Stimulated activated naive CD8-positive, alpha-beta T cell treated with anti-CD3 and anti-CD28 coated beads, Interleukin-15, Interleukin-2, amounts not matched to agents 100 ng/mL and 50 ng/mL, for 24 hours (primary cell): ENCODE measurements at regions not wholly inside any gene's neighbourhood (a gene's known extent, or its start where the extent isn't known, plus 50 kb on each side); places are given as distances from the start of the nearest gene placed in this dataset.

Source experiments
- H3K27ac Mint-ChIP-seq: one replicate; pipeline ENCODE4 v1.8.0; 2021; ENCODE audit warnings: mild to moderate bottlenecking, mixed read lengths
- H3K27me3 Mint-ChIP-seq: one replicate; pipeline ENCODE4 v1.8.0; 2021; ENCODE audit warnings: mixed read lengths
- H3K36me3 Mint-ChIP-seq: one replicate; pipeline ENCODE4 v1.8.0; 2021; ENCODE audit warnings: low read depth, mixed read lengths
- H3K4me1 Mint-ChIP-seq: one replicate; pipeline ENCODE4 v1.8.0; 2021; ENCODE audit warnings: low read depth, mixed read lengths
- H3K4me3 Mint-ChIP-seq: one replicate; pipeline ENCODE4 v1.8.0; 2021; ENCODE audit warnings: mild to moderate bottlenecking, mixed read lengths
- H3K9me3 Mint-ChIP-seq: one replicate; pipeline ENCODE4 v1.8.0; 2021; ENCODE audit warnings: mixed read lengths

- Mint-ChIP-seq H3K9me3 (no peaks in the 10 kb centered on the region), H3K36me3 (no peaks in the 10 kb centered on the region), H3K27ac (no peak overlapping the region), H3K4me3 (no peak overlapping the region), H3K4me1 (no peaks in the 10 kb centered on the region), H3K27me3 (no peaks in the 10 kb centered on the region)
These were observed 318.3 kb upstream of the SALL3 start for GRCh38 chr18:78661316-78661715.

DNA sequence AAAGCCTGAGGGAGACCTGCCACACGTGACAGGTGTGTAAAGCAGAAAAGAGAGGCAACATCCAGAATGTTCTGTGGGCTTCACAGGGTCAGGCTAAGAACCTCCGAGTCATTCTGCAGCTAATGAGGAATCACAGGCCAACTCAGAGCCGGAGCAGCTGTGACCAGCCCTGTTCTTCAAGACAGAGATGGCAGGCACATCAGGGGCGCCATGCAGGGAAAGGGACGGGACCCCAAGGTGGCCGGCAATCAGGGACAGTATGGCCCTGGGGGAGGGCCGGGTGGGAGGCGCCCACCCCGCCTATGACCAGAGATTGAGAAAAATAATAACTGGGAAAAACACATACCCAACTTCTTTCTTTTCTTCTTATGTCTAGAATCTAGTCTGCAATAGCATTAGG is 316.7 kb upstream of the SALL3 start:
- no peaks in the 10 kb centered on the region for H3K27me3 Mint-ChIP-seq
- no peaks in the 10 kb centered on the region for H3K4me1 Mint-ChIP-seq
- no peak overlapping the region for H3K27ac Mint-ChIP-seq
- no peak overlapping the region for H3K4me3 Mint-ChIP-seq
- H3K36me3 Mint-ChIP-seq = no peaks in the 10 kb centered on the region
- no peaks in the 10 kb centered on the region for H3K9me3 Mint-ChIP-seq

DNA sequence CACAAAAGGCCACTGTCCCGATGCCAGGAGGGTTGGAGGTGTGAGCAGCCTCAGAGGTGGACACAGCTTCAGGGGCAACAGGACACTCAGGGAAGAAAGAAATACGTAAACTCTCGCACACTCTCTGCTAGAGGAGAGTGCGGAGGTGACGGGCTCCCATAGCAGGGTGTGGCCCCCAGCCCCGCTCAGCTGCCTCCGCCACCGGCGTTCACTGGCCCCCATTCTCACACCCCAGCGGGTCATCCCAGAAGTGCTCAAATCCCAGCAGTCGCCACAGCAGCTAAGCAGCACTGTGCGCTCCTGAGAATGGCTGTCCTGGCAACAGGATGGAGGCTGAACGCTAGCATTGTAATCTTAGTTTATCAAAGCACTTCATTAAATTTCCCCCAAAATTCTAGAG is 315.6 kb upstream of the SALL3 start:
- Mint-ChIP-seq H3K4me1 (no peaks in the 10 kb centered on the region), H3K9me3 (no peaks in the 10 kb centered on the region), H3K4me3 (no peak overlapping the region), H3K27me3 (no peaks in the 10 kb centered on the region), H3K27ac (no peak overlapping the region), H3K36me3 (no peaks in the 10 kb centered on the region)

GRCh38 chr18:78664848-78665247 is 314.8 kb upstream of the SALL3 start:
- H3K27me3 Mint-ChIP-seq = no peaks in the 10 kb centered on the region
- H3K4me1 Mint-ChIP-seq = no peaks in the 10 kb centered on the region
- no peaks in the 10 kb centered on the region for H3K36me3 Mint-ChIP-seq
- H3K9me3 Mint-ChIP-seq = no peaks in the 10 kb centered on the region
- no peak overlapping the region for H3K27ac Mint-ChIP-seq
- no peak overlapping the region for H3K4me3 Mint-ChIP-seq

- H3K4me1 Mint-ChIP-seq = no peaks in the 10 kb centered on the region
- H3K36me3 Mint-ChIP-seq = no peaks in the 10 kb centered on the region
- no peak overlapping the region for H3K4me3 Mint-ChIP-seq
- H3K27me3 Mint-ChIP-seq = no peaks in the 10 kb centered on the region
- no peaks in the 10 kb centered on the region for H3K9me3 Mint-ChIP-seq
- H3K27ac Mint-ChIP-seq = no peak overlapping the region
These were observed 314.0 kb upstream of the SALL3 start for GRCh38 chr18:78665644-78666043.

GRCh38 chr18:78666666-78667335 is 312.8 kb upstream of the SALL3 start:
- H3K36me3 Mint-ChIP-seq = no peaks in the 10 kb centered on the region
- no peaks in the 10 kb centered on the region for H3K27me3 Mint-ChIP-seq
- H3K4me3 Mint-ChIP-seq = no peak overlapping the region
- no peaks in the 10 kb centered on the region for H3K9me3 Mint-ChIP-seq
- no peak overlapping the region for H3K27ac Mint-ChIP-seq
- H3K4me1 Mint-ChIP-seq = no peaks in the 10 kb centered on the region

- Mint-ChIP-seq H3K27ac (no peak overlapping the region), H3K4me3 (no peak overlapping the region), H3K36me3 (no peaks in the 10 kb centered on the region), H3K4me1 (no peaks in the 10 kb centered on the region), H3K27me3 (no peaks in the 10 kb centered on the region), H3K9me3 (no peaks in the 10 kb centered on the region)
These were observed 308.7 kb upstream of the SALL3 start for GRCh38 chr18:78670778-78671391.

- Mint-ChIP-seq H3K27ac (no peak overlapping the region), H3K27me3 (no peaks in the 10 kb centered on the region), H3K9me3 (no peaks in the 10 kb centered on the region), H3K4me3 (no peak overlapping the region), H3K4me1 (no peaks in the 10 kb centered on the region), H3K36me3 (no peaks in the 10 kb centered on the region)
These were observed 308.1 kb upstream of the SALL3 start for GRCh38 chr18:78671551-78671950.

DNA sequence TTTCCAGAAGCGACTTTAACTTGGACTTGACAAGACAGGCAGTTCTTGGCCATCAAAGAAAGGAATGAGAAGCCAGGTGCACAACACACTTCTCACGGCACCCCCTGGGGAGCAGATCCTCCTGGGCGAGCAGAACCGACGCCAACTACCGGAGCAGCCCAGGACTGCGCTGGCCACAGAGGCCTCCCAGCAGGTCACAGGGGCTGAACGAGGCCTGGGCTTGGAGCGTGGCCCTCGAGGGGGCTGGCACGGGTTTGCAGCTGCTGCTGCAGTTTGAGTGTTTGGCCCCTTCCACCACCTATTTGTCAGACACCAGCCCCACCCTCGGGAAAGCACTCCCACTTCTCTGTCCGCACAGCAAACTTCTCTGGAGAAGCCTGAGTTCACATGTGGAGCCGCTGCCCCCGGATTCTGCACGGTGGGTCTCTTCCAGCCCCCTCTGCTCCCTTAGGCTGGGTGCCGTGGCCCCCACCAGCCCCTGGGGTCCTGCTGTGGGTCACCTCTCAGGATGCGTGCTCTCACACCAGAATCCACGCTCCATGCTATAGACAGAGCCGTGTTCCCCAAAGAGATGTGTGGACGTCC is 306.7 kb upstream of the SALL3 start:
- H3K36me3 Mint-ChIP-seq = no peaks in the 10 kb centered on the region

DNA sequence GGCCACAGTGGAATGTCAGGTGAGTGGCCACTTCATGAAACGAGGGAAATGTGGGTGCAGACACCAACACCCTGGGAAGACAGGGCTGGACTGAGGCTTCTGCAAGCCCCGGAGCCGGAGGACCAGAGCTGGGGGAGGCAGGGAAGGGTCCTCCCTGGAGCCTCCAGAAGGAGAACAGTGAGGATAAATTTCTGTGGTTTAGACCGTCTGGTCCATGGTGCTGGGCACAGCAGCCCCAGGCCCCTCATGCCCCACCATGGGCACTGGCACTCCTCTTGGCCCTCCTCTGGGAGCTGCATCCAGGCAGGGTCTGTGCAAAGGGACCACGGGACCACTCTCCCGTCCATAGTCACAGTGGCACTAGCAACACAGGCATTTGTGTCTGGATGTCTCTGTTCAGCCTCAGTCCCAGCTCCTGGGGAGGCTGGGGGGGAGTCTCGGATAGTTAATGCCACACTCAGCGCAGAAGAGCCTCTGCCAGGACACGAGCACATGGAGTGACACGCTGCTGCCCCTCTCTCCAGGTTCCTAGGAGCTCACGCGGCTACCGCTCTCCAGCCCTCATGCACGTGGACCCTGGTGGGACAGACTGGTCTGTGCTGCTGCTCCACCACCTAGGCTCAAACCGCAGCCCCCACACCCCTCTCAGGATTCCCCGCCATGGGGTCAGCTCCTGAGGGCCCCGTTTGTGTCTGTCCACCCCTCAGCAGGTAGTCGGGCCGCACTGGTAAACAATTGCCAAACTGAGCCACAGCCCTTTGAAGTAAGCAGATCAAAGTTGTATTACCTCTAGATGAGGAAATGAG is 305.9 kb upstream of the SALL3 start:
- H3K4me3 Mint-ChIP-seq = no peak overlapping the region
- H3K27ac Mint-ChIP-seq = no peak overlapping the region
- H3K36me3 Mint-ChIP-seq = no peaks in the 10 kb centered on the region
- H3K9me3 Mint-ChIP-seq = no peaks in the 10 kb centered on the region
- H3K27me3 Mint-ChIP-seq = no peaks in the 10 kb centered on the region
- no peaks in the 10 kb centered on the region for H3K4me1 Mint-ChIP-seq

More for the DNA sequence above, 306.7 kb upstream of the SALL3 start:
- H3K27me3 Mint-ChIP-seq = no peaks in the 10 kb centered on the region
- no peak overlapping the region for H3K27ac Mint-ChIP-seq
- no peaks in the 10 kb centered on the region for H3K4me1 Mint-ChIP-seq
- no peak overlapping the region for H3K4me3 Mint-ChIP-seq
- no peaks in the 10 kb centered on the region for H3K9me3 Mint-ChIP-seq

GRCh38 chr18:78675231-78675630 is 304.4 kb upstream of the SALL3 start:
- H3K9me3 Mint-ChIP-seq = no peaks in the 10 kb centered on the region
- H3K4me3 Mint-ChIP-seq = no peak overlapping the region
- H3K36me3 Mint-ChIP-seq = no peaks in the 10 kb centered on the region
- H3K4me1 Mint-ChIP-seq = no peaks in the 10 kb centered on the region
- H3K27ac Mint-ChIP-seq = no peak overlapping the region
- H3K27me3 Mint-ChIP-seq = no peaks in the 10 kb centered on the region

DNA sequence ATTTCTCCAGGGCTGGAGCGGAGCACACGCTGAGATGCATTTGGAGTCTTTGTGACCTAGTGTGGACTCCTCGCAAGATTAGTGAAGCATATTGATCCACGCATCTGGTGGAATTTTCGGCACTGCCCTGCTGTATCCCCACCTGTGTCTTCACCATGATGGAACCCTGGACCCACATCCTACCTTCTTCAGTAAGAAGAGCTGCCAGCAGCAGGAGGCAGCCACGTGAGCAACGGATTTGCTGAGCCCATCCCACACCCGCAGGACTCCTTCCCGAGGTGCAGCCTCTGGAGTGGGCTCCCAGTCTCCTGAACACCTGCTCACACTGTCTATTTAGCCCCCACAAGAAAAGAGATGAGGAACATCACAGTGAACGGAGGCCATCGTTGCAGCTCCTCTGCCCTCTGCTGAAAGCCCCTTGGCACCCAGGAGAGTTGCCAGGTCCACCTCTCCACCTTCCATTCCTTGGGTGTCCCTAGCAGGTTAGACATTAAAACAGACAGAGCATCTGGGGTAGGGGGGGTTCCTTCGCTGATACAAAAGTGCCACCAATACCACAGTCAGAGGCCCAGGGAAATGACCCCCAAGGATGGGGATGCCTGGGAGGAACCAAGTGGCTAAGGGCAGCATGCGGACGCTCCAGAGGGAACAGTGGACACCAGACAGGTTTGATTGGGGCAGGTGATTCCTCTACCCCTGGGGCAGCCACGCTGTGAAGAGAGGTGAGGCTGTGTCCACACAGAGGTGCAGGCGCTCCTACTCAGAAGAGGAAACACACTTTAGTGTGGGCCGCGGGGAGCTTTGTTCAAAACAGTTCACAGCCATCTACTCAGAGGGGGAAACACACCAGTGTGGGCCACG is 302.8 kb upstream of the SALL3 start:
- Mint-ChIP-seq H3K4me3 (no peak overlapping the region), H3K4me1 (no peaks in the 10 kb centered on the region), H3K27me3 (no peaks in the 10 kb centered on the region), H3K36me3 (no peaks in the 10 kb centered on the region), H3K27ac (no peak overlapping the region), H3K9me3 (no peaks in the 10 kb centered on the region)

- no peaks in the 10 kb centered on the region for H3K36me3 Mint-ChIP-seq
- H3K9me3 Mint-ChIP-seq = no peaks in the 10 kb centered on the region
- H3K4me3 Mint-ChIP-seq = no peak overlapping the region
- H3K4me1 Mint-ChIP-seq = no peaks in the 10 kb centered on the region
- H3K27me3 Mint-ChIP-seq = no peaks in the 10 kb centered on the region
- H3K27ac Mint-ChIP-seq = no peak overlapping the region
These were observed 301.9 kb upstream of the SALL3 start for GRCh38 chr18:78677483-78678317.

- no peak overlapping the region for H3K27ac Mint-ChIP-seq
- no peaks in the 10 kb centered on the region for H3K27me3 Mint-ChIP-seq
- no peaks in the 10 kb centered on the region for H3K36me3 Mint-ChIP-seq
- H3K4me3 Mint-ChIP-seq = no peak overlapping the region
- no peaks in the 10 kb centered on the region for H3K4me1 Mint-ChIP-seq
- no peaks in the 10 kb centered on the region for H3K9me3 Mint-ChIP-seq
These were observed 301.3 kb upstream of the SALL3 start for GRCh38 chr18:78678318-78678695.
